GM23338 (cell line): ENCODE measurements at regions not wholly inside any gene's neighbourhood (a gene's known extent, or its start where the extent isn't known, plus 50 kb on each side); places are given as distances from the start of the nearest gene placed in this dataset.

Source experiments
- CREB1 ChIP-seq: fragments of 250-450 bp; sonication (Bioruptor Pico); IDR thresholded peaks from 2 replicates; pipeline ENCODE4 v1.5.0; 2020; ENCODE audit warnings: low read depth, mild to moderate bottlenecking, moderate library complexity
- CTCF ChIP-seq, 2 experiments: fragments of 200-600 bp in 1 of 2; sonication (generic) in 1 of 2; conservative IDR thresholded peaks; 2 replicates each; pipeline versions ENCODE4 v1.5.1 to v1.6.1; 2016 to 2017; ENCODE audit warnings: antibody characterized with exemption in 2 of 2, low read depth in 2 of 2, mild to moderate bottlenecking in 2 of 2, moderate library complexity in 1 of 2
- EZH2 ChIP-seq: fragments of 200-600 bp; sonication (generic); IDR thresholded peaks from one replicate; pipeline ENCODE4 v1.8.0; 2017; ENCODE audit warnings: antibody characterized with exemption, mild to moderate bottlenecking, low read depth; ENCODE audit not compliant: unreplicated experiment
- EZH2phosphoT487 ChIP-seq: fragments of 200-600 bp; sonication (generic); IDR thresholded peaks from one replicate; pipeline ENCODE4 v1.8.1; 2018; ENCODE audit warnings: antibody characterized with exemption; ENCODE audit not compliant: unreplicated experiment
- JUNB ChIP-seq: IDR thresholded peaks from one replicate; pipeline ENCODE4 v1.6.1; 2016; ENCODE audit warnings: antibody characterized with exemption; ENCODE audit not compliant: unreplicated experiment
- NANOG ChIP-seq: IDR thresholded peaks from 2 replicates; pipeline ENCODE4 v1.6.1; 2016; ENCODE audit warnings: antibody characterized with exemption, borderline replicate concordance
- POLR2AphosphoS5 ChIP-seq: IDR thresholded peaks from 2 replicates; pipeline ENCODE4 v1.6.1; 2016; ENCODE audit warnings: antibody characterized with exemption, low read depth
- REST ChIP-seq: IDR thresholded peaks from one replicate; pipeline ENCODE4 v1.6.1; 2018; ENCODE audit warnings: antibody characterized with exemption; ENCODE audit not compliant: unreplicated experiment
- STAT1 ChIP-seq: IDR thresholded peaks from one replicate; pipeline ENCODE4 v1.6.1; 2016; ENCODE audit warnings: antibody characterized with exemption; ENCODE audit not compliant: unreplicated experiment
- ZNF331 ChIP-seq: fragments of 250-450 bp; sonication (Bioruptor Pico); IDR thresholded peaks from 2 replicates; pipeline ENCODE4 v1.5.0; 2020; ENCODE audit warnings: low read depth, mild to moderate bottlenecking, moderate library complexity
- ZNF462 ChIP-seq: fragments of 250-450 bp; sonication (Bioruptor Pico); IDR thresholded peaks from 2 replicates; pipeline ENCODE4 v1.5.0; 2020; ENCODE audit warnings: mild to moderate bottlenecking, moderate library complexity

GRCh38 chr10:21047511-21047910 lies 150.4 kb upstream of the NEBL start:
- no peak for TF ChIP-seq REST
- no peak for TF ChIP-seq ZNF331
- no peak for TF ChIP-seq CTCF (conservative IDR thresholded peaks at IDR 0.05; ENCODE audit: low read depth in 2 of 2)
- TF ChIP-seq EZH2: no peak
- TF ChIP-seq EZH2phosphoT487: no peak
- no peak for TF ChIP-seq POLR2AphosphoS5
- no peak for TF ChIP-seq STAT1
- TF ChIP-seq CREB1 (CRISPR knock-in tag): no peak
- no peak for TF ChIP-seq JUNB
- TF ChIP-seq NANOG: no peak
- TF ChIP-seq ZNF462: no peak
